ENCODE measurements at regions not wholly inside any gene's neighbourhood (a gene's known extent, or its start where the extent isn't known, plus 50 kb on each side); places are given as distances from the start of the nearest gene placed in this dataset.

DNA sequence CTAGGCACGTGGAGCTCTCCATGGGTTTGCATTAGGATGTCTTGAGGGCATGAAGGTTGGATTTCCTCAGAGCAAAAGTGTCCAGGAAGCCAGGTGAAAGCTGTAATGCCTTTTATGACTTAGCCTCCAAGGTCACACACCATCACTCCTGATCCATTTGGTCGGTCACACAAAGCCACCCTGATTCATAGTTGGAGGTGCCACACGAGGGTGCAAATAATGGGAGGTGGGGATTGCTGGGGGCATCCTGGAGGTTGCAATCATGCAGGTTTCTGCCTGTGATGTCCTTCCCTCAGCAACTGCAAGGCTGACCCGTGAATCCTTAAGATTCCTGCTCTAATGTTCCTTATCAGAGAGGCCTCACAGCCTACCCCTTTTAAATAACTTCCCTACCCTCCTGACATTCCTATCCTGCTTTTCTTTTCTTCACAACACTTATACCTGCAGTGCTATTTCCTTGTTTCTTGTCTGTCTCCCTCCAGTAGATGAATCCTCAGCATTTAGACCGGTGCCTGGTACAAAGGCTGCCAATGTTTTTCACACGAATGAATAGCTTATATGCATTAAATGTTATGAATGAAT is 97.1 kb downstream of the LIPG start:
- no peak for DNase-seq (ENCODE audit: low read depth)

DNA sequence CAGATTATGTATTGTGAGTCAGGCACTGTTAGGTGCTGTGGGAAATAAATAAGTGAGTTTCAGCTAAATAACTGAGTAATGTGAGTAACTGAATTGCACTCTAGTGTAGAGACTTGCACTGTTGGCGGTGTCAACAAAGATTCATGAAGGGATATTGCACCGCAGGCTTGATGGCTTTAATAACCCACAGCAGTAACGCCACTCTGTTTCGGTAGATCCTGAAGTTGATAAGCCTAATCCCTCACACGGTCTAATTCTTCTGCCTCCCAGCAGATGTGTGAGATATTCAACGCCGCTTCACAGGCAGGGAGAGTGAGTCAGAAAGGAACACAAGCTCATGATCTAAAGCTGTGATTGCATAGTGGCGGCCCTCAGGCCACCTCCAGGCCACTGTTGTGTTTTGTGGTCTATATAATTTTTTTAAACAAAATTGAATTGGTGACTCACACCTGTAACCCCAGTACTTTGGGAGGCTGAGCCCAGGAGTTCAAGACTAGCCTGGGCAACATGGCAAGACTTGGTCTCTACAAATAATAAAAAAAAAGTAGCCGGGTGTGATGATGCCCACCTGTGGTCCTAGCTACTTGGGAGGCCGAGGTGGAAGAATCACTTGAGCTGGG is 94.3 kb downstream of the LIPG start:
- peak; percentile 75 for DNase-seq (ENCODE audit: low read depth)

DNA sequence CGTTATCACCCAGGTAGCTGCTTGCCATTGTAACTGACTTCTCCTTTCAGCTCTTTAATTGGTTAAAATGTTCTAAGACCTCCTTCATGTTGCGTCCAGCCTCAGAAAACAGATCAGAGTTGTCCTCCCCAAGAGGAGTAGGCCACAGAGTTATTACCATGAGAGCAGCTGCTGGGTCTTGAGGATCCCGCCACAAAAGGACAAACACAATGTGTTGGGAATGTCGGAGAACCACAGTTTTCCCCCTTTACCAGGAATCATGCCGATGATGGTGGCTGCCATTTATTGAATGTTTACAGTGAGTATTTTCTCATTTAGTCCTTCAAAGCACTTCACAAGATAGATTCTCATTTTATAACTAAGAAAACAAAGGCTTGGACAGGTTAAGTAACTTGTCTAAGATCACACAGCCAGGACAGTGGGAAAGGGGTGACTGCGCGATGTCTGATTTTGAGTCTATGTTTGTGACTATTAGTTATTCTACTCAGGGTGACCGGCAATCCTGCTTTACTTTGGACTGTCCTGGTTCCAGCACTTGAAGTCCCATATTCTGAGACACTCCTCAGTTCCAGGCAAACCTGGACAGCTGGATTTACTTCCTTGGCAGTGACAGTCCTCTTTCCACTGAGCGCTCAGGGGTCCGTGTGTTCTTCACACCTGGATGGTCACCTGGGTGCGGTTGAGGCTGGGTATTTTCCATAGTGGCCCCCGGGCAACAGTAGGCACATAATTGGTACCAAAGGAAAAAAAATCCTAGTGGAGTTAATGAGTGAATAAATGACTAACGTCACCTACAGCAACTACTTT is 93.6 kb downstream of the LIPG start:
- no peak for DNase-seq (ENCODE audit: low read depth)

DNA sequence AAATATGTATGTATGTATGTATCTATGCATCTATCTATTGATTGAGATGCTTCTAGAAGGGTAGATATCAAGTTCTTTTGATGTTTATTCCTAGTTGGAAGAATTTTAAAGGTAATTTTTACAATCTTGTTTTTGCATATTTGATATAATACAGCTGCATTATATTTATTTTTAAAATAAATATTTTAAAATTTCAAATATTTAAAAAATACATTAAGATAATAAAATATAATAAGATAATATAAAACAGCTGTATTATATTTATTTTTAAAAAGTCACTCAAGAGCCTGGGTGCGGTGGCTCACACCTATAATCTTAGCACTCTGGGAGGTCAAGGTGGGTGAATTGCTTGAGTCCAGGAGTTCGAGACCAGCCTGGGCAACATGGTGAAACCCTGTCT is 92.5 kb downstream of the LIPG start:
- no peak for DNase-seq (ENCODE audit: low read depth)

DNA sequence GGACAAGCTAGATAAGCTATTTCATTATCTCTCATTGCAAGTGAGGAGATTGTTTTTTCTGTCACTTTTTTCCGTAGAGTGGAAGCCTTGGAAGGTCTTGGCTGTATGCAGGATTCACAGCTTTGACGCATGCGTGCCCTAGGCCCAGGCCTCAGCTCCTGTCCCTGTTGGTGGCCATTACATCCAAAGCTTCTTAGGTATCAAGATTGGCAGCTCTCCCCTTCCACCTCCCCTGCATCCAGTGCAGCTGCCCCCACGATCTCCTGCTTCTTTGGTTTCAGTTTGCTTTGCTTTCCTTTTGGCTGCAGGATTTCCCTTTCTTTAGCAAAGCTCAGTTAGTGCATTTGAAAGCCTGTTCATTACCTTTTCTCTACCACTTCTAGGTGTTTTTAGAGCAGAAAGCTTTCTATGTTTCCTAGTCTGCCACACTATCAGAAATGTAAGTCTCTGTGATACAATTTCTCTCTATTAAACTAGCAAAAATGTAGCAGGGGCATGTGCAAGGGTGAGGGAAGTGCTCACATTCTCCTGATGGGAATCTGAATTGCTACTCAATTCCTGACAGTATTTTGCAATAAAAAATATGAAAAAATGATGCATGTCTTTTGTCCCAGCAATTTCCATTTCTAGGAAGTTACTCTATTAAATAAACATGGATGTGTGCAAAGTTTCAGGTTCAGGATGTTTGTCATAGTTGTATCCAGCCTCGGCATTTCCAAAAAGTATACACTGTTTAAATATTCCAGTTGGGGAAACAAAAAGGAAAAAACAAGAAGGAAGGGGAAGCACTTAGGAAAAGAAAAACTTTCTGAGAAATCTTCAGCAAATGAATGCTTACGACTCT is 91.2 kb downstream of the LIPG start:
- no peak for DNase-seq (ENCODE audit: low read depth)

DNA sequence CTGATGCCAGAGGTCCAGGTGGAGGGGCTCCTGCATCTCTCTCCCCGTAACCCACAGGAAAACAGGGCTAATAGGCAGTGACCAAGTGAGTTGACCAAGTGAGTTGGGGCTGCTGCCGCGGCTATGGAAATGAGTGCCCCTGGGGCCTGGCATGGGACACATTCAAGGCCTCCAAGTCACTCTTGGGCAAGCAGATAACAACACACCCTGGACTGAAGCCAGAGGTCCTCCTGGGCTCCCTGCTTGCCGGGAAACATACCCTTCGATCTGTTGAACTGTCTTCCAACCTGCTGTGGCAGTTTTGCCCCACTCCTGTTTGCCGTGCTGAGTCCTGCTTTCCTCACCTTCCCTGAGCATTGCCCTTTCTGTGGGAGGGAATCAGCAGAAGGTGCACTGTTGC is 89.2 kb downstream of the LIPG start:
- DNase-seq (ENCODE audit: low read depth) = no peak

DNA sequence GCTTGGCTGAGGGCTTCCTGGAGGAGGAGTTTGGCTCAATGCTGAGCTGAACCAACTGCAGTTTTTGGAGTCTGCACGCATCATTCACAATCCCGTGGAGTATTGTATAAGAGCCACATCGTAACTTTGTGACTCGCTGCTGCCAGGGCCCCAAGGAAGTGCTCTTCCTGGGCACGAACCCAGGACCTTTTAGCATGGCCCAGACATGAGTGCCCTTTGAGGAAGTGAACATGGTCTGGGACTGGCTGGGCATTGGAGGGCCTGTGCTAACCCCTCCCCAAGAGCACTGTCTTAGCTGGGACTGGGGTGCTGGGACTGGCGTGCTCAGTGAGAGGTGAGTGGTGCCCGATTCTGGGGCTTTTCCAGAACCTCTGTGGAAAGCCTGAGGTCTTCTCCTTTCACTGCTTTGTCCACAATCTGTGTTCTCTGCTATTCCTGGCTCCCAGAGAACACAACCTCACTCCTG is 88.6 kb downstream of the LIPG start:
- DNase-seq (ENCODE audit: low read depth) = peak; percentile 13

DNA sequence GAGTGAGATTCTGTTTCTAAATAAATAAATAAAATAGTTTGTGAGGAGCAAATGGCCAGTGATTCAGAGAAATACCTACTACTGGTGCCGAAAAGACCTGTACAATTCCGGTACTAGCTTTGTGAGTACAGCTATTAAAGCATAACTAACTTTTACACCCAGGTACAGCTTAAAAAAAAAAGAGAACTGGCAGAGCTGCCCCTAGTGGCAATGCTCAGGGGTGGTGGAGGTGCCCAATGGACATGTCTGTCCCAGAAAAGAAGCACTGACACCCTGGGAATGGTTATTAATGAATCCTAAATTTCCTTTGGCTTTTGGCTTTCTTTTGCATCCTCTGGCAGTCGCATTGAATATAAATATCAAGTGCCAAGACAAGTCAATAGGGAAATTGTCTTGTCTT is 87.0 kb downstream of the LIPG start:
- DNase-seq (ENCODE audit: low read depth) = no peak
